EL (cell line): ENCODE measurements at regions not wholly inside any gene's neighbourhood (a gene's known extent, or its start where the extent isn't known, plus 50 kb on each side); places are given as distances from the start of the nearest gene placed in this dataset.
"Not testable (repeated sequence)": the region's sequence is repeated elsewhere in the genome, so short reads cannot be mapped to it uniquely, and the experiment has no call there.

Experiments
- DNase-seq: peaks from one replicate; pipeline ENCODE4 v3.0.0-alpha.2; 2016

DNA sequence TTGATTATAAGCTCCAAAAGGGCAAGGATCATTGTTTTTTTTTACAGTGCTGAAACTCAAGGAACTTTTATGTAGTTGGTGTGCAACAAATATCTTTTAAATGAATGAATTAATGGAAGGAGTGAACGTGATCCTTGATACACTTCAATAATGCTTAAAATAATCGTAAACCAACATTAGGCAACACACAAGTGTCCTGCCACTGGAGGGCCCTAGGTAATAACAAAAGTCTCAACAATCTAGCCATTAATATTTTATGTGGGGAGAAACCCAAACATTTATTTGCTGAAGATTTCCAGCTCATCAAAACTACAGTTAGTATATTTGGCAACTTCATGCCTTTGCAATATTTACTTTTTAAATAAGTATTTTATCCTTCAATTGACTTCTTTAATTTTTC lies 309.0 kb upstream of the FBXL7 start:
- peak; percentile 8 for DNase-seq

DNA sequence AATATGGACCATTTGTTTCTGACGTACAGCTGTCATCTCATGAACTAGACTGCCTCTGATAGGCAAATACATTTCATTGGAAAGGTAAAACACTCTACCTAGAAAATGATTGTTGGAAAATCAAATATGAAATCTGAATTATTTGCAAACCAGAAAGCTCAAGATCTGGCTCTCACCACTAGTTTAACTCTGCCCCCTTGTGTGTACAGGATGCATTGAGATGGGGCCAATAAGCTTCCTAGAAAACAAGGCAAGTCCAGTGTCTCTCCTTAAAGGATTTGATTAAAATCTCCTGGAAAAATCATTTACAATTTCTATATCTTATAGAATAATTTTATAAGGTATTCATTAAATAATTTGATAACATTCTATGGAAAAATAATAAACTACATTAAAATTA lies 311.9 kb upstream of the ANKH start:
- no peak for DNase-seq

DNA sequence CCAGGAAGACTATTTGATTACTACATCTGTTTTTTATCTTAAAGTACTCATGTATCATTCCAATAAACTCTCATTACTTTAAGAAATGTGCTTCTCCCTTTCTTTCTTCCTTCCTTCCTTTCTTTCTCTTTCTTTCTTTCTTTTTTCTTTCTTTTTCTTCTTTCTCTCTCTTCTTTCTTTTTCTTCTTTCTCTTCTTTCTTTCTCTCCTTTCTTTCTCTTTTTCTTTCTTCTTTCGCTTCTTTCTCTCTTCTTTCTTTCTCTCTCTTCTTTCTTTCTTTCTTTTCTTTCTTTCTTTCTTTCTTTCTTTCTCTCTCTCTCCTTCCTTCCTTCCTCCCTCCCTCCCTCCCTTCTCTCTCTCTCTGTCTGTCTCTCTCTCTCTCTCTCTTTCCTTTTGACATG lies 298.6 kb upstream of the ANKH start:
- DNase-seq, result no peak

DNA sequence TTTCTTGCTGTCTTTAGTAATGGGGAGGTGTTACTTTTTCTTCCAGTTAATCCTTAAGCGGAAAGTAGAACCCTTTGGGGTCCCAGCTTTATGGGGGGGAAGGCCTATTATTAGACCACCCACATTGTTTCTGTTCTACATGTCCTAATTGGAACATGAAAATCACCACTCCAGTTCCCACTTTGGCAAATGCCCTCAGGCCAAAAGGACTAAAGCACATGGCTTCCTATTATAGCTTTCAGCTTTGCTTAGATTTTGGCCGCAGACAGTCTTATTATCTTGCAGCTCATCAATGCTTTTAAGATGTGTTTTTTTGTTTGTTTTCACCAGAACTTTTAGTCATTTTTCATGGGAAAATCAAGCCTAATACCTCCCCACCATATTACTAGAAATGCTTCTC lies 296.8 kb upstream of the ANKH start:
- no peak for DNase-seq

DNA sequence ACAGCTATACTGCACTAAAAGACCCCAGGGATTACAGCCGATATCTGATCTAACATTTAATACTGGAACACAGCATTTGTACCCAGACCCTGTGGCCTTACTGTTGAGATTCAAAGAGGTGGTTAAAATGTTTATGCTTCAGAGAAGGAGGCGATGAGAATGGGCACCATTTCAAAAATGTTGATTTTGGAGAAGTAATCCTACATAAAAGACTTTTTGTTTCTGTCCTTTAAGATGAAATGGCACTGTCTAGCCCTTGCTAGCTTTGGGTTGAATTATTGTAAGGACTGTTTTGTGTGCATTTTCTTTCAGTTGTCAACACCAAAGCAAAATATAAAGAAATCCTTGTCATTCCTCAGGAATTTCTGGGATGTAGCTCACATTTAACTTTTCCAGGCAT lies 288.5 kb upstream of the ANKH start:
- no peak for DNase-seq

DNA sequence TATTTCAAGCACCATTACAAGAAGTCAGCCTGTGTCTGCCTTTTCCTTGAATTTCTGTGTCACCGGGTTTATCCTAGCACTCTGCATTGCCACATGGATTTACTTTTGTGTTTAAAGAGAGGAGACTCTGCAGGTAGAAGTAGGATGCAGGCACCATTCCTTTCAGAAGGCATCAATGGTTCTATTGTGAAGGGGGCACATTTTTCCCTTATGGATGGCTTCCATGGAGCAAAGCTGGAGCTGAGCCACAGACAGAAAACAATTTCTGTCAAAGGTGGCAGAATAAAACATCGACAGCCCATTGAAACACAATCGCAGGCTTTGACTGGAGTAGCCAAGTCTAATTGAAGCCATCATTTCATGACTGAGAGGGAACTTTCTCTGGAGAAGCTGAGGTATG lies 288.0 kb upstream of the ANKH start:
- no peak for DNase-seq

DNA sequence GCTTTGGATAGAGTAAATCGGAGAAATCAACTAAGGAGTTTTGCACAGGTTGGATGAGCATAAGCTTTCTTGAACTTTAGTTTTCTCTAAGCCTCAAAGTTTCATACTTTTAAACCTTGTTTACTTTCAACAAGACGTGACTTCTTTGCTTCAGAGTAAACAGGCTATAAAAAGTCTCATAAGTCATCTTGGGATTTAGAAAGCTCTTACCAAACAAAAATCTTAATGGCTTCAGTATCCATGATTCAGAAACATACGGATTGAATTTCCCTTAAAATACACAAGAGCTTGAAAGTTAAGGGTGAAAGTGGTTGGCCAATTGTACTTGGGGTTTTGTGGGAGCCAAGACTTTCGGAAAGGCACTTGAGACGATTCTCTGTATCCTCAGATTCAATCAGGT lies 270.9 kb upstream of the ANKH start:
- DNase-seq, result no peak

DNA sequence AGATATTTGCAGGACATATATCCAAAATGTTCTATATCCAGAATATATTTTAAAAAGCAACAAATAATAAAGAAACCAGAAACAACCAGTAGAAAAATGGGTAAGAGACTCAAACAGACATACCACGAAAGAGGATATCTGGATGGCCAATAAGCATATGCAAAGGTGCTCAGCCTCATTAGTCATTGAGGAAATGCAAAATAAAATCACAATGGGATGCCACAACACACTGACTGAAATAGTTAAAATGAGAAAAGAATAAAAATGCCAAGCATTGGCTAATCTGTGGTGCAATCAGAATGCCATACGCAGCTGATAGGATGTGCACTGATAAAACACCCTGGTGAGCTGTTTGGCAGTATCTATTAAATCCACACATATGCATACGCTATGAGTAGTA lies 265.8 kb upstream of the ANKH start:
- DNase-seq, result no peak

DNA sequence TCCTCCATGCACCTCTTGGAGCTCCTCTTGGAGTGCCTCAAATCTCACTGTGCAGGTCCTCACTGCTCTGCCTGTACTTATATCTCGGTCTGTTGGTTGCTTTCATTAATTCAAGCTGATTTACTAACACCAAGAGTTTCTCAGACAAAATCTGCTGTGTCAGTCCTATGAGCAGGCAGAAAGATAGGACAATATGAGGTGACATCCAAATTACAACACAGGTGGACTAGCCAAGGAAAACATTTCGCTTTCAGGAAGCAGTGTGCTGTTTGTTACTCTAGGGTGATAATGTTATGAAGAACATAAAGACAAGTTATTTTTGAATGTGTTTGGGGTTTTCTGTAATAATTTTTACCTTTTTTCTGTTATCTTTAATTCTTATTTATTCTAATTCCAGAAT lies 264.1 kb upstream of the ANKH start:
- DNase-seq, result no peak

DNA sequence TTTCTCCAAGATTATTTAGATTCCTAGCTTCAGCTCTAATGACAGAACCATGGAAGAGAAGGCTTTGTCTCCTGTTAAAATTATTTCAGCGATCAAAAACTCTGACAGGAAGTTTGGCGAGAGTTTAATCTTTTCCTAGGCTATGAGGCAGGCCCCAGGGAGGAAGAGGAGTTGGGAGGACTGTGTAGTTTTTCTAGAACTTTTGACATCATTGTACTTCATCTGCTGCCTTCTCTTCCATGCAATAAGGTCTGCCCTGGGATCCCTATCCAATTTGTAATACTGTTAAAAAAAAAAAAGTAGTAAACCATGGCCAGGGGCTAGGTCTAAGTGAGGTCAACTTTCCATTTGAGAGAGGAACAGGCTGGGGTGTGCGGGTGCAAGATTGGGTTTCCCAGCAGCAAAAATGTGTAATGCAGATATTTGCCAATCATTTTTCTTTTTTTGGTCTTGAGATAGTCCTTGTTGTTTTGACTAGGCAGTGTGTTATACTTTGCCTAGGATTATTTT lies 261.9 kb upstream of the ANKH start:
- DNase-seq, result no peak

DNA sequence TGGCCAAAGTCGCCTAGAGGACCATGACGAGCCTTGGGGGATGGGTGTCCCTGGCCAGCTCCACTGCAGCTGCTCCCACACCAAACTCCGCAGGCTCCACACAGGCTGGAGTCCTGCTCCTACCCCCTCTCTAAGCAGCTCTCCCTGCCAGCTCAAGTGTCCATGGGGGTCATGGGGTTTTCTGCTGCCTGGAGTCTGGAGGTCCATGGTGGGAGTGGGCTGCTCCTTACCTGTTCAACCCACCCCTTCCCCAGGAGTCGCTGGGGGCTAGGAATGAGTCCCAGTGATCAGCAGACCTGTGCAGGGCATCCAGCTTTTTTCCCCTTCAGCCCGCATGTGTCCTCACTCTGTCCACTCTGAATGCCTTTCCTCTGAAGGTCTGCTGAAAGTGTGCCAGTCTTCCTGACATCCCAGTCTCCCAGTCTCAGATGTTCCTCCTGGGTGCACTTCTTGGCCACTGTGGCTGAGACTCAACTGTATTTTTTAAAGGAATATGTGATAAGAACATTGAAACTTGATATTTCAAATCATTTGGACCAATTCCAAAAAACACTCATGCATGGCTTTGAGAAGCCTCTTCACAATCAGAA lies 261.3 kb upstream of the ANKH start:
- DNase-seq, result no peak

DNA sequence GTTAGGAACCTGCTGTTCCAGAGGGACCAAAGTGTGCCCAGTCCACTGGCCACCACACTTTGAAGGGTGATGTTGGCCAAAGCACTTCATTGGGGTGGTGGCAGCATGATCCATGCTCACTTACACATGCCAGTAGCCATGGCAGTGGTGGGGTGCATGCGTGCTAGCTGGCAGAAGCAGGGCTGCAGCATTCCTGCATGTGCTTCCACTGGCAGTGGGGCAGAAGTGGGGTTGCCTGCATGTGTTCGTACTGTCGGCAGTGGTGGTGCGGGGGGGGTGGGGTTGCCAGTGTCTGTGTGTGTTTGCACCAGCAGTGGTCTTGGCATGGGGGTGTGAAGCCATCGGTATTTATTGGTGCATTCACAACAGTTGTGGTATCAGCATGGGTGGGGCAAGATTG lies 260.3 kb upstream of the ANKH start:
- DNase-seq, result no peak

DNA sequence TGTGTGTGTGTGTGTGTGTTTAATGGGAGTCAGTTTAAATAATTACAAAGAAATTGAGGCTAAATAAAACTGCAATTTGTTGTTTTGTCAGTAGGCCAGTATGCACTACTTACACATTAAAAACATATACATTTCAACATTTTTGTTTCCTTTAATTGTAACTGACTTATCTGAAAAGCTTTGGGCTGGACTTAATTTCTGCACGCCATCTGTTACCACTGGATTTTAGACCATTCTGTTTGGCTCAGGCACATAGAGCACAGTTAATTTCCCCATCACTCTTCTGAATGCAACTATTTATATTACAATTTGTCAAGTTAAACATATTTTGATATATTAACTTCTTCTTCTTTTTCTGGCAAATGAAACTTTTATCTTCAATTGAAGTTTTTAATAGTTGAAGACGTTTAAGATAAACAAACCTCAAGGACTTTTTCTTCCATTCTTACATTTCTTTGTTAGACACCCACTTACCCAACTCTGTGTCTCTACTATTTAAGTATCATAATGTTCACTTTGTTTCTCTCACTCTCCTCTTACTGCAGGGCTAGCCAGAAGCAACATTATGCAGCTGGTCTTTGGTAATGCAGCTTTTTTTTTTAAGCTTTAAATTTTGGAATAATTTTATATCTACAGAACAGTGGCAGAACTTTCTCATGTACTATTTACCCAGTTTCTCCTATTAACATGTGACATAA lies 253.4 kb upstream of the ANKH start:
- DNase-seq, result no peak

DNA sequence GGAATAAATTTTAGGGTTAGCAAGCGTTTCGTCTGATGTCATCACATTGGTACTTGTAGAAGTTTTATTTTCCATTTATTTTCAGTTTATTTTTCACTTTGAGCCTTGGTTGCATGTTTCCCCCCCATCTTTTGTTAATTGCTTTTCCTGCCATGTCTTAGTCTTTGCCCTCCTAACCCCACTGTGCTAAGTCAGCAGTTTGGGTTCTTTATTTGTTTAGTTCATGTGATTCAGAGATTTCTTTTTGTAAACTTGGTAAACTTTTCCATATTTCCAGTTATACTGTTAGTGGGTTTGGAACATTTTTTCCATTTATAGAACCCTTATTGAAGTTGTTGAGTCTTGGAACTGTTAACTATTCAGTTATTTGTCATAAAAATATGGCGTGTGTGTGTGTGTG lies 252.9 kb upstream of the ANKH start:
- no peak for DNase-seq

DNA sequence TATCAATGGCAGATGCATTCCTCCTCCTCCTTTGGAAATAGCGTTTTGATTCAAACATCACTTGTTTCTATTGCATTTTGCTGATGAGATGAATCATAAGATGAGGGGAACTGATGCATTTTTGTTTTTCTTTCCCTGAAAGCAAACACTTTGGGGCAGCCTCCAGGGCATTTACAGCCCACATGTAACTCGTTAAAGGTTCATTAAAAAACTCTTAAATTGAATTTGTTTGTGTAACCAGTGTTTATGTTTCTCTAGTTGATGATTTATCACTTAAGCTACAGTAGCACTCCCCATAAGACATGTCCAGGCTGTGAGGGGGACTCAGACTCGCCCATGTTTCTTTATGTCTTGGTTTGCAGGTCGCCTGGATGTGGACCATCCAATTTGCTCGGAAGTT lies 246.1 kb upstream of the ANKH start:
- DNase-seq, result no peak

DNA sequence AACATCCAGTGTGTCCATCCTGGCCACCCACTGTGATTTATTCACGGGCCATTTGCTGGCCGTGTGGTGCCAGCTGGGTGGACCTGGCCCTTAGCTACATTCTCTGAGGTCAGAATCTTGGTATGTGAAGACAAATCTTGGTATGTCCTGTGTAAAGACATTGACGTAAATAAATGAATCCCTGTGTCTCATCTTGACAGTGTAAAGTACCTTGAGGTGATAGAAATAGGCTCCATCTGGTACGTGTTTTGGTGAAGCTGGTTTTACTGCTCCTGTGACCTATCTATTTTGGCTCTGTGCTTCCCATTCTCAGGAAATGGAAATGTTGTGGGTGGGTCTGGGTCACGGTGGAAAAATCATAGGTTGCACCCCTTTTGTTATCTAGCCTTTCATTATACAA lies 245.4 kb upstream of the ANKH start:
- DNase-seq, result peak; percentile 28

DNA sequence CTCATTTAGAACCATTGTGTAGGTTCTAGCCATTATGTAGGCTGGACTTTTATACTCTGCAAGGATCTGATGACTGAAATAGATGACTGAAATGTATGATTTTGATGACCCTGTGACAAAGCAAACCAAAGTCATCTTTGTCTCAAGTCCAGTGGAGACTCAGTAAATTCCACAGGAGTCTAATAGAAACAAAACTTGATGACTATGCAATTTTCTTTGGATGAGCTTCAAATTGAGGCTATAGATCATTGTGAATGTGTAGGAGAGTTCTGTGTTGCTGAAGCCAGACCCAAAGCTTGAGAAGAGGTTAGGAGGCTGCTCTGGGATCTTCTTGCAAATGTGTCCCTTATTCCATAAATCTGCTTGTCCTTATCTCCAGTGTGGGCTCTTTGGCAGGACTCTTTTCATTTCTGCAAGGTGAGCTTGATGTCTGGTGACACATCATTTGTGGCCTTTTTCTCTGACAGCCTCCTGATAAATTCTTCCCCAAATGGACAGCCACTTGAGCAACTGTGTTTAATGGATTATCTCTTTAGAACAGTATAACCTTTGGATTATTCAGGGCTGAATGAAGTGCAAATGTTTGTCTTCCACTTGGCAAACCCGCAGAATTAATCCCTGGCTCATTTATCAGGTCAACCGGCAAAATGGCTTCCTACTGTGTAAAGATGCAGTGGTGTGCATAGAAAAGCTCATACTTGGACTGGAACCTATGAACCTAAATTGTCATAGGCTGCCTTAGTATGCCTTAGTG lies 235.1 kb upstream of the ANKH start:
- no peak for DNase-seq

DNA sequence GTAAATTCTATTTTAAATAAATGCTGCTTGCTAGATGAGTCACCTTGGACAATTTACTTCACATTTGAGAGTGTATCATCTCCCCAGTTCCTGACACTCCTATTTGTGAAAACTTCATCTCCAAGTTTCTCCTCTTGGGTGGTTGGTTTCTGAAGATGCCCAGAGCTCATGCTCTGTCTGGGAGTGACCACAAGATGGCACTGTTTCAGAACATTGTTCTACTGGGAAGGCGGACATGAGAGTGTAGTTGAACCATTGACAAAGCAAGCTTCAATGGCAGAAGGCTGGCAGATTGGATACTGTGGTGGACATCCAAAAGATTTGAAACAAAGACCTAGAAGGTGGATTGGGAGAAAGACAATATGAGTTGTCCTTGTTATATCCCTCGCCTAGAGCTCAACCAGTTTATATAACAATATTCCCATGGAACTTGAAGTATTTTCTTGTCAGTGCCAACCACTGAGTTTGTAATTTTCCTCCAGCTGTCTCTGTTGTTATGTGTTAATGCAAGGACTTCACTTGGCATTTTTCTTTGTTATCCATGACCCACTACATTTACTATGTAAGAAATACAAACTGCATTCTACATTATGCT lies 234.3 kb upstream of the ANKH start:
- DNase-seq, result peak; percentile 55

DNA sequence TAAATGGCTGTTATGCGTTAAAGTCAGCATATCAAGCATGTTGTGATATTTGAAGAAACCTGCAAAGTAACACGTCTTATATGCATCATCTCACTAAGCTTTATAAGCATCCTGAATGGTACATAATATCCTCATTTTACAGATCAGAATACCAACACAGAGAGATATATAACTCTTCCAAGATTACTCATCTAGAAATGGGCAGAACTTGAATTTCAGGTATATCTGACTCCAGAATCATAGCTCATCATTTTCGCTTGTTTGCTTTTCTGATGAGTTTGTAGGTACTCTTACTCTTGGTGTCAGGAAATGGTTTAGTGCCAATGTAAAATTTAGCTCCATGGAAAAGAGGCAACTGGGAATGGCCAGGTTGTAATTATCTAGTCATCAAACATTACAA lies 232.3 kb upstream of the ANKH start:
- DNase-seq, result no peak

DNA sequence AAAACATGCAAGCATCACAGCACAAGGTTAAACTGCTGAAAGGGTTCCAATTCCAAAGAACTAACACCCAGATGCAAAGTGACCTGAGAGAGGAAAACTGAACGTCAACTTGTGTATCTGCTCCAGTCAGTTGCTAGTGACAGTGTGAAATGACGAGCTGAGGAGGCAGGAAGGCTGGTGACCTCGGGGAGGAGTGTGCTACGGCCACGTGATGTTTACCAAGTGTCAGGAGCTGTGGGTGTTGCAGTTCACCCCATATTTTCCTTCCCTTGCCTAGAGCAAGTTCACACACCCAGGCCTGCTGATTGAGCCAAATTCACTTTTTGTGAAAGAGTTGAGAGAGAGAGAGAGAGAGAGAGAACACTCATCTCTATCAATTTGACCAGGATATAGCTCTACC lies 231.6 kb upstream of the ANKH start:
- DNase-seq, result no peak

DNA sequence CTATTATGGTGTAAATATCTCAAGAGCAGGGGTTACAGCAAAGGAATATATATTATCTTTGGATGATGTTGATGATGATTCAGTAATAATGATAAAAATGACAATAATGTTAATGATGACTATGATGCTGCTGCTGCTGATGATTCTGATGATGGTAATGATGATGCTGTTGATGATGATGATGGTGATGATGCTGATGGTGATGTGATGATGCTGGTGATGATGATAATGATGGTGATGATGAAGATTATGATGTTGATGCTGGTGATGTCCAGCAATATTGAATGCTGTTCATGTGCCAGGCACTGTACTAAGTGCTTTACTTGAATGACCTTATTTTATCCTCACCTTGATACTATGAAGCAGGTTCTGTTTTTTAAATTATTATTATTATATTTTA lies 226.0 kb upstream of the ANKH start:
- no peak for DNase-seq

DNA sequence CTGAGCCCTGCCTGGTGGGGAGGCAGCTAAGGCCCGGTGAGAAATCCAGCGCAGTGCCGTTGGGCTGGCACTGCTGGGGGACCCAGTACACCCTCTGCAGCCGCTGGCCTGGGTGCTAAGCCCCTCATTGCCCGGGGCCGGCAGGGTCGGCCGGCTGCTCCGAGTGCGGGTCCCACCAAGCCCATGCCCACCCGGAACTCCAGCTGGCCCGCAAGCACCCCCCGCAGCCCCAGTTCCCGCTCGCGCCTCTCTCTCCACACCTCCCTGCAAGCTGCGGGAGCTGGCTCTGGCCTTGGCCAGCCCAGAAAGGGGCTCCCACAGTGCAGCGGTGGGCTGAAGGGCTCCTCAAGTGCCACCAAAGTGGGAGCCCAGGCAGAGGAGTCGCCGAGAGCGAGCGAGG lies 225.1 kb upstream of the ANKH start:
- DNase-seq, result not testable (repeated sequence)

DNA sequence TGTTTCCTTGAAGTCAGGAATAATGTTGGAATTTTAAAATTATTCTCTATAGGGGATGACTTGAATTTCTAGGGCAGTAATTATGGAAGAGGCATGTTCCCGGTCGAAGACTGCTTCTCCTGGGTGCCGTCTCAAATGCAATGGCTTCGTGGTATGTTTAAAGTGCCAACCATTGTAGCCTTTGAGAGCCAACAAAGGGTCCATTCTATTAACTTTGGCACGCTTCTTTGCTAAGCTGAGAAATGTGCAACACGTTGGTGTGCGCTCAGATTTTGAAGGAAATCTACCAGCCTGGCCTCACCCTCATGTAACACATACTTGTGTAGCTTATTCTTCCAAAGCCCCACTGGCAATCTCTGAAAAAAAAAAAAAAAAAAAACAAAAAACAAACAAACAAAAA lies 221.2 kb upstream of the ANKH start:
- DNase-seq, result no peak

DNA sequence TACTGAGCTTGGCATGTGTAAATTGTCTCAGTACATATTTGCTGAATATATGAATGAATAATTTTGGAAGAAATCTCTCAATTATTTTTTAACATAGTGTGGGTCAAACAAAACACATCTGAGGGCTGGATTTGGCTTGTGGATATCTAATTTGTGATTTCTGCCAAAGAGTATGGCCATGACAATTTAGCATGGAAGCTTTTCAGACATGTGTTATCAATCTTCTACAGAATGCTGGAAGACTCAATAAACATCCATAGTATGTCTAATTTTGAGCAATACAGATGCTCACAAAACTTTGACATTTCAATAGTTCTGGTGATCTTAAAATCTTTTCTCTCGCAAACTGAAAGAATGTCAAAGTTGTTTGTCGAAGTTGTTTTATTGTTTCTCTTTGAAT lies 214.1 kb upstream of the ANKH start:
- DNase-seq, result no peak
